HFFc6 (cell line): ENCODE measurements at regions not wholly inside any gene's neighbourhood (a gene's known extent, or its start where the extent isn't known, plus 50 kb on each side); places are given as distances from the start of the nearest gene placed in this dataset.

Experiments used
- DNase-seq: peaks from one replicate; pipeline ENCODE4 v3.0.0-alpha.2; 2018
- H3K27ac Mint-ChIP-seq: 2 replicates; pipeline ENCODE4 v1.8.0; 2020; ENCODE audit warnings: mild to moderate bottlenecking, mixed read lengths
- H3K27me3 Mint-ChIP-seq: 2 replicates; pipeline ENCODE4 v1.8.0; 2021; ENCODE audit warnings: mild to moderate bottlenecking, moderate library complexity, mixed read lengths; ENCODE audit not compliant: insufficient read depth
- H3K36me3 Mint-ChIP-seq: 2 replicates; pipeline ENCODE4 v1.8.0; 2021; ENCODE audit warnings: low read depth, mixed read lengths
- H3K4me1 Mint-ChIP-seq: 2 replicates; pipeline ENCODE4 v1.8.0; 2020; ENCODE audit warnings: low read depth, mixed read lengths
- H3K4me3 Mint-ChIP-seq: 2 replicates; pipeline ENCODE4 v1.8.0; 2020; ENCODE audit warnings: mild to moderate bottlenecking, moderate library complexity, mixed read lengths
- H3K9me3 Mint-ChIP-seq: 2 replicates; pipeline ENCODE4 v1.8.0; 2020; ENCODE audit warnings: mild to moderate bottlenecking, mixed read lengths
- CTCF ChIP-seq: fragments of 200-600 bp; sonication (generic); IDR thresholded peaks from 2 replicates; pipeline ENCODE4 v1.5.0; 2021; ENCODE audit warnings: antibody characterized with exemption, mild to moderate bottlenecking

- H3K4me1 Mint-ChIP-seq = no peaks in the 10 kb centered on the region
- H3K27ac Mint-ChIP-seq = no peak overlapping the region
- no peaks in the 10 kb centered on the region for H3K36me3 Mint-ChIP-seq
- TF ChIP-seq CTCF = no peak
- no peak for DNase-seq
- no peaks in the 10 kb centered on the region; the same call in 1 of the 2 replicates for H3K27me3 Mint-ChIP-seq
- H3K4me3 Mint-ChIP-seq = no peak overlapping the region
- peaks cover 12% of the 10 kb centered on the region for H3K9me3 Mint-ChIP-seq
Measured at GRCh38 chr2:22902180-22902550, 482.8 kb upstream of the KLHL29 start.

- no peaks in the 10 kb centered on the region for H3K36me3 Mint-ChIP-seq
- no peaks in the 10 kb centered on the region; the same call in 1 of the 2 replicates for H3K27me3 Mint-ChIP-seq
- H3K27ac Mint-ChIP-seq = no peak overlapping the region
- no peak overlapping the region for H3K4me3 Mint-ChIP-seq
- peaks cover 17% of the 10 kb centered on the region for H3K9me3 Mint-ChIP-seq
- no peak for TF ChIP-seq CTCF
- H3K4me1 Mint-ChIP-seq = no peaks in the 10 kb centered on the region
- no peak for DNase-seq
Measured at GRCh38 chr2:22902662-22903165, 482.3 kb upstream of the KLHL29 start.

GRCh38 chr2:22903616-22904015, 481.4 kb upstream of the KLHL29 start:
- TF ChIP-seq CTCF = no peak
- H3K4me1 Mint-ChIP-seq = no peaks in the 10 kb centered on the region
- no peaks in the 10 kb centered on the region for H3K36me3 Mint-ChIP-seq
- no peaks in the 10 kb centered on the region; the same call in 1 of the 2 replicates for H3K27me3 Mint-ChIP-seq
- no peak overlapping the region for H3K4me3 Mint-ChIP-seq
- no peak for DNase-seq
- H3K27ac Mint-ChIP-seq = no peak overlapping the region
- peaks cover 21% of the 10 kb centered on the region for H3K9me3 Mint-ChIP-seq

GRCh38 chr2:22904126-22904684, 480.8 kb upstream of the KLHL29 start:
- Mint-ChIP-seq H3K36me3 (no peaks in the 10 kb centered on the region), H3K4me1 (no peaks in the 10 kb centered on the region), H3K4me3 (no peak overlapping the region), H3K9me3 (peaks cover 21% of the 10 kb centered on the region), H3K27ac (no peak overlapping the region), H3K27me3 (no peaks in the 10 kb centered on the region; the same call in 1 of the 2 replicates)
- no peak for DNase-seq
- TF ChIP-seq CTCF = peak; percentile 36; the same call in 1 of the 2 replicates

GRCh38 chr2:22907330-22907729, 477.6 kb upstream of the KLHL29 start:
- H3K27ac Mint-ChIP-seq = no peak overlapping the region
- no peak for TF ChIP-seq CTCF
- H3K4me3 Mint-ChIP-seq = no peak overlapping the region
- no peak for DNase-seq
- no peaks in the 10 kb centered on the region for H3K4me1 Mint-ChIP-seq
- no peaks in the 10 kb centered on the region; the same call in 1 of the 2 replicates for H3K27me3 Mint-ChIP-seq
- no peaks in the 10 kb centered on the region for H3K36me3 Mint-ChIP-seq
- H3K9me3 Mint-ChIP-seq = peaks cover 34% of the 10 kb centered on the region
